KBM-7 (cell line): ENCODE measurements at regions not wholly inside any gene's neighbourhood (a gene's known extent, or its start where the extent isn't known, plus 50 kb on each side); places are given as distances from the start of the nearest gene placed in this dataset.
A peak's percentile ranks its signal among the peaks of the same experiment; 100 is the strongest.

ENCODE experiments used
- DNase-seq: peaks from one replicate; pipeline ENCODE4 v3.0.0-alpha.2; 2015
- in situ Hi-C: fragments of 300-500 bp; cut with MboI; formaldehyde crosslinking; loops from 2 replicates; pipeline ENCODE4 v1.14.3; 2020; ENCODE audit warnings: low sequenced_read_pairs, low pct_unique_long_range_greater_than_20kb, mixed read lengths

DNA sequence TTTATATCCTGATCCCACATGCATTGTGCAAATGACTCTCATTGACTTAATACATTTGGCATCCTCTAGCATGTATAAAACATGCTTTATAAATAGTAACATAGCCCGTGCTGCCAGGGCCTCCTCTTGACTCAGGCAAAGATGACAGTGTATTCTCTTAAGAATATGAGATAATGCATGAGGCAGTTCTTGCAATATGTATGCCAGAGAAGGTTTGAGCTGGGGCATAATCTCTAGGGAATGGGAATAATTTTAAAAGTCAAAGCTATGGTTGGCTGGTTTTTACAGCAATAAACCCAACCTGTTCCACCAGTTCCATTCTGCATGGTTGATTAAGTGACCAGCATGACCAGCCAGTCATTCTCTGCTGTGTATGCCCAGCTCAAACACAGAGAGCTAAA lies 179.0 kb upstream of the PFN2 start:
- no peak for DNase-seq
- in situ Hi-C loops: no loop called here

DNA sequence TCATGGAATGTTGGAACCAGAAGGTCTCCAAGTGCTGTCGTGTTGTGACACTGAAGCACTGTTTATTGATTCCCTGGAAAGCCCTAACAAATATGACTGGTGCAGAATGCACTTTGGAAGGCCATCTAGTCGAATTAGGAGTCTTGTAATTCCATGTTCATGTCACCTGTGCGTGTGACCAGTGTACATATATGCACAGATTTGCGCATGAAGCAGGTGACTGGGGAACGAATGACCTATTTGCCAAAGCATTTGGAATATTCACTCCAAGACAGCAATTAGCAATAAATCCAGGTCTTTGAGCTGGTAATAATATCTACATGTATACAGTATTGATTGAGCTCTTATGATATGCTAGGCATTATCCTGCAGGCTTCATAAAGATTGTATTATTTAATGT lies 177.5 kb upstream of the PFN2 start:
- no peak for DNase-seq
- in situ Hi-C loops: no loop called here

DNA sequence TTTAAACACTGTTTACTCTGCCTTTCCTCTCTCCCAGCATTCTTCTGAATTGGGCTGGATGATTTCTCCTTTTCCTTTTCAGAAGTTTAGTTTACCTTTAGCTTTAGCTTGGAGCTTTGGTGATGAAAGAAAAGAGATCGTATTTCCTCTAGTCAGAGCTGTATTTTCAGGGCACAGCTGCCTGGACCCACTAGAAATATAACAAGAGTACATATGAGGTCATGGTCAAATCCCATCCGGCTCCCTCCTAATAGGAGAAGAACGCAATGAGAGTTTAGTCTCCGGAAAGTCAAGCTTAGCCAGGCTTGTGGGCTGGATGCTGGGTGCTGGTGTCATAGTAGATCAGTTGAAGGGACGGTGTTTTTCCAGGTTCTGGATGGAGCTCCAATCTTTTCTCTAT lies 177.1 kb upstream of the PFN2 start:
- in situ Hi-C loops: no loop called here
- no peak for DNase-seq

DNA sequence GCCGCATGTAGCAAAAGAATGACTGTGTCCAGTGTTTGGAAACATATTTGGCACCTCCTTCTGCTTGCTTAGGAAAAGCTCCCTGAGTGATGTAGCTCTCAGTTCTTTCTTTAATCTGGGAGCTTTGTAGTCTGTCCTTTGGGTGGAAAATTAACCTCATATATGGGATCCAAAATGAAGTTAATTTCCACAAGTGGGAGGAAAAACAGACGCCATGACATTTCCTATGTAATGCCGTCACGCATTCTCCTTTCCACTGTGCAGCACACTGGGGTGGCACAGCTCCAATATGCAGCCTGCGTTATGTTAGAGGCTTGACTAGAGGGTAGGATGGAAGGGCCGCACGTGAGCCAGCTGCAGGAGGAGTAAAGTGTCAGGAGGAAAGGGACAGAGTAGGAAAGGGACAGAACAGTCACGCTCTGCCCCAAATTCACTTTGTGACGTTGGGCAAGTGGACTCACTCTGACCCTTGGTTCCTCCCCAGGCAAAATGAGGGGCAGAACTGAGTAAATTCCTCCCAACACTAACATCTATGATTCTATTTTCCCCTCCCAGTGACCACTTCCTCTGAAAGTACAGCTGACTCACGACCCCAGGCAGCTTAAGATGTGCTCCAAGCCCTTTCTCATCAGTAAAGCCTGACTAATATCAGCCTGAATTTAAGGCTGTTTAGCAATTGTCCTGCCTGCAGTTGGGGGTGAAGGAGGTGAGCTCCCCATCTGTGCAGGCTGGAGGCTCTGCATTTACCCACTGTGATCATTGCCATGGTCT lies 176.5 kb upstream of the PFN2 start:
- in situ Hi-C loops: no loop called here
- peak; percentile 7 for DNase-seq

DNA sequence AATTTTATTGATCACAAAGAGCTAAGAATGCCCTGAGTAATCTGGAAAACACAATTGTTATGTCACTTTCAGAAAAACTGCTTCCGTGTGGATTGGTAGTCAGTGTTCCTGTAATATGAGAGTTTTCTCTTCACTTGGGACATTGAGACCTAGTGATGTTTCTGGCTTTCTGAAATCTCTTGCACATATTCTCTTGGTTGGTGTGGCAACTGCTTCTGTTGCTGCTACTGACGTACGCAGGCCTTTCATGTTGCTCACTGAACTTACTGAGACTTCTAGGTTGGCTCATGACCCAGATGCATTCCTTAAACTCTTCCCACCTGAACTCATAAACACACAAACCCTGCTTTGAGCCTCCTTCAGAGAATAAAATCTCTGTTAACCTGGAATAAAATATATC lies 175.0 kb upstream of the PFN2 start:
- no peak for DNase-seq
- in situ Hi-C loops: no loop called here

DNA sequence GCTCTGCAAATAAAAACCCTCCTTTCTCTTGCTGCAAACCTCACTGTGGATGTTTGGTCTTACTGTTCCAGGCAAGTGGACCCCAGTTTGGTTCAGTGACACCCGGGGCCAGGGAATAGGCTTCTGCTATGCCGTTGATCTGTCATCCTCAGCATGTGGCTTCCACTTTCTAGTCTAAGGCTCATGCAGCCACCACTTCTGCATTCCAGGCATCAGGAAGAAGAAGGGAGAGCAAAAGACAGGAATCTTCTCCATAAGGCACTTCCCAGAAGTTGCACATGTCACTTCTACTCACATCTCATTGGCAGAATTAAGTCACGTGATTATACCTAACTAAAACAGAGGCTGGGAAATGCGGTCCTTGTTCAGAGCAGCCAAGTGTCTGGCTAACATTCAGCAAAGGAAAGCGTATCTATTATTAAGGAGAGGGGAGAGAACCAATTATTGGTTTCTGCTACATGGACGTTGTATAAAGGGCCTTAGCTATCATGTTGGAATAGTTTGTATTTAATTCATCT lies 173.6 kb upstream of the PFN2 start:
- in situ Hi-C loops: no loop called here
- DNase-seq: no peak

DNA sequence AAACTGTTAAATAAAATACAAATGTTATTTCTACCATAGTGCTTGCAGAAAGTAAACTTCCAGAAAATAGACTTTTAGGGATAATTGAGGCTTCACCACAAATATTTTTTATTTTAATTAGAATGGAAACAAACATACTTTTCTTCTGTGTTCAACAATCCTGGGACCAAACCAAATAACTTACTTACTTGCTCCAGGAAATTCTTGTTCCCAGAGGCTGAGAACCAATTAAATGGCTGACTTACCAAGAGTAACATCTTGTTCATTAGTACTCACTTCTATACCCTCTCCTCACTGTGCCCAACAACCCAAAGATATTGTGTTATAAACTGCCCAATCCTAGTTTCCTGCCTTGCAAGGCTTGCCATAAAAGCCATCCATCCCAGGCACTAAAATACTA lies 172.2 kb upstream of the PFN2 start:
- DNase-seq: no peak
- in situ Hi-C loops: no loop called here

DNA sequence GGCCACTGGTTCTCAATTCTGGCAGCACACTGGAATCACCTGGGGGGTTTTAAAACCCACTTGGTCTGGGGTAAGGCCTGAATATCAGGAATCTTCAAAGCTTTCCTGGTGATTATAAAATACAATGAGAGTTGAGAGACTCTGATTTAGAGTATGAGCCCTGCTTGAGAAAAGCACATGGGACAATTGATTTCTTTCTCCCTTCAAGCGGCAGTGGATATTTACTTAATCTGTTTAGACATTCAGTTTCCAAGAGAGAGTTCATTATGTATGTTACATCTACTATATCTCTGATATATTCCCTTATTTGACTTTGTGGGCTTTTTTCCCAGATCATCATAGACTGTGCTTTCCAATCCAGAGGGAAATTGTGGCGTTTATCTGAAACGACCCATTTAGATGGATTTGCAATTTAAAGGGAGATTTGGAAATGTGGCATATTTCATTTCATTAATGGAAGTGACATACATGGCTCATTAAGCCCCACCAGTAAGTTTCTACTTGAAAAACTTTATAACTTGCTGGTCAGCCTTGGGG lies 171.2 kb upstream of the PFN2 start:
- in situ Hi-C loops: no loop called here
- DNase-seq: no peak

DNA sequence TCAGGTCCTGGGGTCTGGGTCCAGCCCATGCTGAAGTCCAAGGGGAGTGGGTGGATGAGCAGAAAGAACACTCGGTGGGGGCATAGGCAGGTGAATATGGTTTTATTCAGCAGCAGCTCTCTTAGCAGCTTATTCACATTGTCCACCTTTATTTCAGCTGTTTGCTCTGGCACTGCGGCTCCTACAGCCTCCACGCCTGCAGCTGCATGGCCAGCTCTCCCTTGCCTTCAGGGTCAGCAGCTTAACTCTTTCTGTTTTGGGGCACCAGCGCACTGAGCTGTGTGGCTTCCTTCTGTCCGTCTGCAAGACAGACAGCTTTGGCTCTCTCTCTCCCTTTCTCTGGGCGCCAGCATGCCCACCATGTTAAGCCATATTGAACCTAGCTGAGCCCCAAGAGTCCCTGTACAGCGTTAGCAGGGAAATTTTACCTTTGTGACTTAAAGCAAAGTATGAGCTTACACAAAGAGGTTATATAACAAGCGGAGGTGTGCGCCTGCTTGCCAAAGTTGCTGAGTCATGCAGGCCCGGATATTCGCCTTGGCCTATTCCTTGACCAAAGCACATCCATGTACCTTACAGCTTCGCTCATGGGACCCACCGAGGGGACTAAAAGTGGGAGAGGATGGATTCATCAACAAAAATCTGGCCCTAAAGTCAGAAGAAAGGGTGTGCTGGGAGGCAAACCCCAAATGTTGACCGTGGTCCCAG lies 170.1 kb upstream of the PFN2 start:
- in situ Hi-C loops: no loop called here

DNA sequence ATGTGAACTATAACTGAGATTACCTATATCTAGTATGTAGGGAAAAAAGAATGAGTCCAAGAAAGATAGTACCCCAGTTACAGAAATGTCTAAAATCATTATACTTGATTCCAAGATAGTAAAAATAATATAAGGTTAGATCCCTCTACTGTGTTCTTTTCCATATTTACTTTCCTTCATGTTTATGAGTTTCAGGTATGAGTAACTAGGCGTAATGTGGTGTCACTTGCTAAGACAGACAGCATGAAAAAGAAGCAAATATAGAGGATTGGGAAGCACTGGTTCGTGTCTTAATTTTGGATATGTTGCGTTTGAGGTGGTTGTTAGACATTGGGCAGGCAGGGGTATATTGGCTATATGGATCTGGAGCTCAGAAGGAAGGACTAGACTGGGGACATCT lies 168.1 kb upstream of the PFN2 start:
- in situ Hi-C loops: no loop called here
- DNase-seq: no peak

More for the DNA sequence above, 170.1 kb upstream of the PFN2 start:
- DNase-seq: no peak

DNA sequence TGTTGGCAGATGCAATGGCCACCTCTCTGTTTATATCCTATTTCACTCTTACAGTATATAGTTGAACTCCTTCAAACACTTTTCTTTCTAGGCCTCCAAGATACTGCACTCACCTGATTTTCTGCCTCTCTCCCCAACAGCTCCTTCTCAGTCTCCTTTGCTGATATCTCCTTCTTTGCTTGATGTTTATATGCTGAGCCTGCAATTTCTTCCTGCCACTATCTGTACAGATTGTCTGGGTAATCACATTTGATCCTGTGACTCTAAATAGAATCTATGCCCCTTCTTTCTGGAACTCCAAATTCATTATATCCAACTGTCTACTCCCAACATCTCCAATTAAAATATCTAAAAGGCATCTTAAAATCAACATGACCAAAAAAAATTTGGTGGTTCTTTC lies 165.5 kb upstream of the PFN2 start:
- no peak for DNase-seq

DNA sequence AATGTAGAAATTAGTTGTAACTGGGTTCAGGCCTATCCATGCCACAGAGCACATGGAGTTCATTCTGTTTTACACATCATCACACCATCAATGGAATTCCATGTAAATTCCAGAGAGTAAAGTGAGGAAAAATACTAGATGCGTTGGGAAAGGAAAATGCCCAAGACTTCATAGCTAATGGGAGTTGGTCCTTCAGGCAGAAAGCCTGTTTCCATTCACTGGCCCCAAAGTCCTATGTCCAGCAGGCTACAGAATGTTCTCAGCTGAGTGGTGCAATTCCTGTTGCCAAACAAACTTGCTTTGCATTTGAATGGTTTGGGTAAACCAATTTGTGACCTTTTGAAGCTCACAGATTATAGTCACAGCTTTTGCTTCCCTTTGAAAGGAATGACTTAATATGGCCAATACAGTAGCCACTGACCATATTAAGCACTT lies 164.6 kb upstream of the PFN2 start:
- DNase-seq: no peak
- in situ Hi-C loops: no loop called here

More for the DNA sequence above, 165.5 kb upstream of the PFN2 start:
- in situ Hi-C loops: no loop called here

DNA sequence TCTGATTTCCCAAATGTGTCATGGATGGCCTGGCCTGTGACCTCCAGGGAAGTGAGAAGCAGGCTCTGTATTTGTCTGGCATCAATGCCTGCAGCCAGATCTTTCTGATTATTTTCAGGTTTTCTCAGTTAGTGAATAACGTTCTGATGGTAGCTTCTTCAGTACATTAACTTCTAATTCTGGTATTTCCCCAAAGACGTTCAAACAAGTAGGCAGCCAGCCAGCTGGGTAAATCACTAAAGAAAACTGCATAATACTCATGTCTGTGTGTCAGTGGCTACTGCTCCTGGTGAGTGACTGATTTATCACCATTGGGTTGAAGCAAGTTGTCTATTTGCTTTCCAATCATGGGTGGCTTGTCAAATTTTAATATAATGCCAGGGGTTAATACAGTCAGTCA lies 162.6 kb upstream of the PFN2 start:
- no peak for DNase-seq
- in situ Hi-C loops: no loop called here

DNA sequence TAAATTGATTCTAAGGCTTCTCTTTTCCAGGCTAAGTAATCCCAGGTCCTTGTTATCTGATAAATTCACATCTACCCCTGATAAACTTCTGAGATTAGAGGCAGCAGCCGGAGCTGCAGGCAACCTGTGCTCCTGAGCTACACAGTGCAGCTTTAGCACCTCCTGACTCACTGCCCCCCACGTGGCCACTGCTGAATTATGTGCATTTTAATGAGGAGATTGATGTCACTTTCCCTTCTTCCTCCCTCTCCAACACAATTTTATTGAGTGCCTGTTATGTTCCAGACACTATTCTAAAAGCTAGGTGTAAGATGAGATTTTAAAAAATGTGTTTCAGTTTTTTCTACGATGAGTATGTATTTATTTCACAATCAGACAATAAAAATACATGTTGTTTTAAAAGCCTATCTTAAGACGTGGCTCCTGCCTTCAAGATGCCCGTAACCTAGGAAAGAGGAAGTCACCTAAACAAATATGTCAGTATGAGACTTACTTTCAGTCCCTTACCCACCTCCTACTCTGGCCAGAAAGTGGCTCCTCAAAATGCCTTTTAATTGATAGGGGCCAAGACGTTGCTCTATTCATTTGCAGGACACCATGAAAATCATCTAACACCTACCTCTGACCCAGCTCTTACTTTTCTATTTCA lies 161.5 kb upstream of the PFN2 start:
- peak; percentile 57 for DNase-seq
- in situ Hi-C loops: no loop called here

DNA sequence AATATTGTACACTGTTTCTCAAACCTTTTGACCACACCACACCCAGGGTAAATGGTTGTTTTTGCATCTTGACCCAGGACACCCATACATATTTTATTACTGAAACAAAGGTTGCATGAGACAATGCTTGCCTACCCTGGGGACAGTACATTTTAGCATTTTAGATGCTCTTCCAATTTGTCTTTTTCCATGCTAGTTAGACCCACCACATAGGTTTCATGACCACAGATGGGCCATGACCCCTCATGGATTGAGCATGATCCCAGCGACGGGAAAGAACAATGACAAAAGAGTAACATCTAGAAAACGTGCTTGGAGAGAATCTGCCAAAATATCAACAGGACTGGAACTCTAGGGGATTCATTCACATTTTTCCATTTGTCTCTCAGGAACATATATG lies 161.0 kb upstream of the PFN2 start:
- in situ Hi-C loops: no loop called here

DNA sequence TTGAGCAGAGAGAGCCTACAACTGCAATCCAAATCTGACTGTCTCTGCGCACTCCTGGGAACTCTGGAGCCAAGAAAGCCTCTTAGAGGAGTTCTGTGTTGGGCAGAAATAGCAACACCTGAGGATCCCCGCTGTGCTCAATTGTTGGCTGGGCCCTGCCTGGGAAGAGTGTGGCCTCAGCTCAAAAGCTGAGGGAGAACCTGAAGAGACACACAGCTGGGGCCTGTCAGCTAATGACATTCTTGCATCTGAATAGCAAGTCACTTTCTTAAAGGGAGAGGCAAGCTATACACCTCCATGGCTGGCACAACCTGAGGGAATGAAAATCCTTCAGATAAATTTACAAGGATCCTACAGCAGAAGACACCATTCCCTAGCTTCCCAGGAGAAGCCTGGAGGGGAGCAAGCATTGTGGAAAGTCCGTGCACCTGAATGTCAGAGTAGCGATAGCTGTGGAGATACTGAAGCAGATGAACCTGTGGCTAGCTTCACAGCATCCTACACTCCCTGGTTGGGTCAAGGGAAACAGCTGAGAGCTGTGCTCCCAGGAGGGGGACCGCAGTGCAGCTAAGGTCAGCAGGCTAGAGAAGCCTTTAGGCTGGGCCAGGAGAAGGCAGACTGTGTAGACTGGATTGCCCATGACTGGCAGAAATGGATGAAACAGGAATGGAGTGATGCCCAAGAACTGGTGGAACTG lies 159.9 kb upstream of the PFN2 start:
- in situ Hi-C loops: no loop called here
- no peak for DNase-seq

More for the DNA sequence above, 161.0 kb upstream of the PFN2 start:
- DNase-seq: no peak

DNA sequence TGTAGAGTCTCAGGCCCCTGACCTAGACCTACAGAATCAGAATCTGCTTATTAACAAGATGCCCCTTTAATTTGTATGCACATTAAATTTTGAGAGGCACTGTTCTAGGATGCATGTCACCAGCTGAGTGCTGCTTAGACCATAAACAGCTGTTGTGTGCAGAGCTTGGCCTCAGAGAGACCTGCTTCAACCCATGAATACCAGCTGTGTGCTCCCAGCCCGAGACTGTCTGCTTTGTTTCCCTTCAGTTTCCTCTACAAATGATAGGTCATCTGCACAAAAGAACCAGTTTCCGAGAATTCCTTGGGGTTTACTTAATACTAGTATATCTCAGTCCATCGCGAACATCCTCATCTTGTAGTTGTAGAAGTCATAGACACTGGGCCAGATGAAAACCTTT lies 158.5 kb upstream of the PFN2 start:
- in situ Hi-C loops: no loop called here
- DNase-seq: no peak

DNA sequence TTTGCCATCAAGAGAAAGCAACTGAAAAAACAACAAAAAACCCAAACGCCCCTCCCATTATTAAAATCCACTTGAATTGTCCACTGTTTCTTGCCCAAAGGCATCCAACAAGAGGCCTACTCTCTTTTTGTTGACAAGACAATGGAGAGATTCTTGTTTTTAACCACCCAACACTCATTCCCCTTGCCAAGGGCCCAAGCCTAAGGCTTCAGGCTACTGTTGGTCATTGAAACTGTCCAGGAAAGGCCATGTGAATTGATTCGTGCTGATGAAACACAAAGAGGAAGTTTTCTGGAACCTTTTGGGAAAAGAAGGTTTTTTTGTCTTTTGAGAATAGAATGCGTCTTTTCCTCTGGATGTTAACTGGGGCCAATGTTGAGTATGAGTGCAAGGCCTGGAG lies 157.4 kb upstream of the PFN2 start:
- in situ Hi-C loops: no loop called here
- DNase-seq: no peak

DNA sequence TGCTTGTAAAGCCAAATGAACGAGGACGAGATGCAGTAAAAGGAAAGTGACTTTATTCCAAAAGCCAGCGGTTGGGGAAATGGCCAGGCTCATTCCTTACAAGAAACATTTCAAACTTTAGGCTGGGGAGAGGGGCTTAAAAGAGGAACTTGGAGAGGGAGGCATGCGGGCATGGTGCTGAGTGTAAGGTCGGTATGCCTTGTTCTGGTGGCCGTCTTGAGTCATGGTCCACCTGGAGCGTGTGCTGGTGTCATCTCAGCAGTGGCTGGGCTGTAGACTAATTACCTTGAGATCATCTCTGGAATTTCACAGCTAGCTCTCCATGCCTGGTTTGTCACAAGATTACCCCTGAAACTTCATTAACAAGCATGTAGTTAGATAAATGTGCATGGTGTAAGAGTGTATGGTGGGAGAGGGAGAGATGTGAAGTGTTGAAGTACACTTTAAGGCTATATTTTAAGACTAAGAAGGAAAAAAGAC lies 156.4 kb upstream of the PFN2 start:
- DNase-seq: no peak
- in situ Hi-C loops: no loop called here
